LNCAP (cell line): ENCODE measurements at regions not wholly inside any gene's neighbourhood (a gene's known extent, or its start where the extent isn't known, plus 50 kb on each side); places are given as distances from the start of the nearest gene placed in this dataset.

Experiments
- CTCF ChIP-seq: fragments of 450-650 bp; IDR thresholded peaks from 2 replicates; pipeline ENCODE4 v1.5.1; 2017; ENCODE audit warnings: mild to moderate bottlenecking

DNA sequence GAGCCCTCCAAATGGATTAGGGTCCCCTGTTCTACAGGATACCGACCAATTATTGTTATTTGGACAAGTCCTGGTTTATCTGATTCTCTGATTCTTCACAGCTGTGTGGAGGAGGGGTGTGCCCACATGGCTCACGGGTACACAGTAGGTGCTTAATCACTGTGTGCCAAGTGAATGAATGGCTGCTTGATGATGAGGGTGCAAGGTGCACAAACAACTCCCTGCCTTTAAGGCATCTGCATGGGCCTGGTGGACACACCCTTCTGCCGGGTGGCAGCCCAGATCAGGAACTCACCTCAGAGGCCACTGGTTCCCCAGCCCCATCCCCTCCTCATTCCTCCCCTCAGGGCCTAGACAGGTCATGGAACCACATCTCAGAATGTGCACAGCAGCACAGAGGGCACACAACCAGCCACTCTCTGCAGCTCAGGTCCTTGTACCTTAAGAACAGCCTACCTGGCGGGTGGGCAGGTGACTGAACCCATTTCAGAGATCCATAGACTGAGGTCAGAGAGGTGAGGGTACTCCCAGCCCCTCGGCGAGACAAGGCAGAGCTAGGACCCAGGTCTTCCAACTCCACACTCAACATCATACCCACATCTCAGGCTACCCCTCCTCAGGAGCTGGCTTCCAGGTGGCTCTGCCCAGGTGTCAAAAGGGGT is 50.3 kb downstream of the SHANK2 start:
- no peak for TF ChIP-seq CTCF

DNA sequence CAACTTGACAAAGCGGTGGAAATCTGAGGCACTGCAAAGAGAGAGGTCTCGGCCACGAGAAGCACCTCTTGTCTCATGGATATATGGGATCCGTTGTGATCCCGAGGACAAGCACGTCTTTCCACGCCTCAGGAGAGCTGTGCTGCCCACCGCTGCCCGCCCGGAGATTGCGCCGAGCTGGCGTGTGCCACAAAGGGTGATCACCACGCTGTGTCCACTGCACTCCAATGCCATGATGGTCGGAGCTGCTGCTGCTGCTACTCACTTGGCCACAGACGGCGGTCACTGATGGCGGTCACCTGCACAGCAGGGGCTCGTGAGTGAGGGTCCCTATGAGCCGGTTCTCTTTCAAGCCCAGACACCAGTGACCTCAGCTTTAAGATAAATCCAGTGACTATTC is 51.1 kb downstream of the SHANK2 start:
- TF ChIP-seq CTCF = no peak

DNA sequence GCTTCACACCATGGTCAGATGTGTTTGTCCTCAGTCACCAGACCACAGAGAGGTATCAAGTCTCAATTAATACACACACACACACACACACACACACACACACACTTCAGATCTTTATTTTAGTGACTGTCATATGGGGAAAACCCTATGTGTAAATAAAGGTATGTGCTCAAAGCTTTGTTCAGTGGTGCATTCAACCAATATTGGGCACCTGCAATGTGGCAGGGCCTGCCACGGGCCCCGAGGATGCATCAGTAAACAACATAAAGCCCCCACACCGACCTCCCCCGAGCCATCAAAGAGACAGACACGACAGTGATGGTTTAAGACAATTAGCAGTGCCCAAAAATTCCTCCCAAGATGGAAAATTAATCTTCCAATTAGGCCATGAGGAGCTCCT is 51.6 kb downstream of the SHANK2 start:
- no peak for TF ChIP-seq CTCF

GRCh38 chr11:71200172-71200716 is 52.1 kb downstream of the SHANK2 start:
- TF ChIP-seq CTCF = no peak

- TF ChIP-seq CTCF = no peak
Measured at GRCh38 chr11:71199226-71199820, 53.1 kb downstream of the SHANK2 start.

DNA sequence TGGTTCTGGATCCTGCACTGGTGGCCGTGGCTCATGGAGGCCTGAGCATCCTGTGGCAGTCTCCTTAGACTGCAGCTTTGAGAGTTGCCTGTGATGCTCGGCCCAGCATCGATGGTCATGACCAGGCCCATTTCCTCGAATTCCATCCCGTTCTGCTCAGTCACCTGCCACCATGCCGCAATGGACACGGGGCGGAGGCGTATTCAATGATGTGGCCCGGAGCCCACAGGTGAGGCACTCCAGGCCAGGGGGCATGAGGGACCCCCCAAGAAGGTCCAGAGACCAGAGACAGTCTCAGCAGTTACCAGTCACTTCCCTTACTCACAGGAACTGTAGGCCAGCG is 53.6 kb downstream of the SHANK2 start:
- no peak for TF ChIP-seq CTCF

DNA sequence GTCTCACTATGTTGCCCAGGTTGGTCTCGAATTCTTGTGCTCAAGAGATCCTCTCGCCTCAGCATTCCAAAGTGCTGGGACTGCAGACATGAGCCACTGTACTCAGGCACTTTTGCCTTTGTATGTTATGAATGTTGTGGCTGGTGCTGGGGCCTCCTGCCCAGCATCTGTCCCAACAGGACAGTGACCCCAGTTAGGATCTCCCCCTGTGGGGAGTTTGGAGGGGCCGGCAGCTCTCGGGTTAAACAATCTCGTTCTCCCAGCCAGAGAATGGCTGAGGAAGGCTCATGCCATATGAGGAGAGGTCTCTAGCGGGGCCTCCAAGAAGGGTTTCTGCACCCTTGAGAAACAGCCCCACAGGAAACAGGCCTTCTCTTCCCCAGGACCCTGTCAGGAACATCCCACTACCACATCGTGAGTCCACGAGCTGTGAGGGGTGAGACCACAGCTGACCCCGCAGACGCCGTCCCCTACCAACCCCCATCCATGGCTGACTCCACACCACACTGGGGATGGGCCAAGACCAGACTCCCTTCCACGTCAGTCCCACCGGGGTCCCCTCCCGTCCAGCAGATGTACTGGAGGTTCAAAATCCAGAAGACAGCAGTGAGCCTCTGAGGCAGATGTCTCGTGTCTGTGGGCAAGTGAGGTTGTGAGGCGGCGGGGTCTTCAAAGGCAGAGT is 54.1 kb downstream of the SHANK2 start:
- no peak for TF ChIP-seq CTCF
